Activated CD4-positive, alpha-beta T cell treated with anti-CD3 and anti-CD28 coated beads, Interleukin-2, amount 50 U/mL, for 16 hours (primary cell): ENCODE measurements at regions not wholly inside any gene's neighbourhood (a gene's known extent, or its start where the extent isn't known, plus 50 kb on each side); places are given as distances from the start of the nearest gene placed in this dataset.

Experiments
- DNase-seq: peaks from one replicate; pipeline ENCODE4 v3.0.0-alpha.2; 2020

GRCh38 chr6:145368075-145368474, 367.2 kb downstream of the EPM2A start:
- no peak for DNase-seq

DNA sequence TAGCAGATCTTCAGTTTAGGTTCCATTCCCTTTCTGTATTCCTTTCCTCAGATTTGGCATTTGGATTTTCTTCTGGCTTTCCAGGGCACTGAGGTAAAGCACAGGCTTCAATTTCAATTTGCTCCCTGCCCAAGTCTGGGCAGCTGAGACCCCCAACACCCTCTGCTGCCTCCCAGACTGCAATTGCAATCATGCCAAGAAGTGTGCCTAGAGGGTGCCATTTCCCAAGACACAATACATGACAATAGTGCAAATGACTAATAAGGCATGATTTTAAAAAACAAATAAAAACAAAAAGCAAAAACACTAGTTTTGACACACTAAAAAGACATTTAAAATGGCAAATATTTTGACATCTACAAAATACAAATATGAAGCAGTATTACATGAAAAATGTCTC, 364.8 kb downstream of the EPM2A start:
- DNase-seq: no peak

GRCh38 chr6:145372671-145373151, 362.6 kb downstream of the EPM2A start:
- DNase-seq: peak; percentile 31

DNA sequence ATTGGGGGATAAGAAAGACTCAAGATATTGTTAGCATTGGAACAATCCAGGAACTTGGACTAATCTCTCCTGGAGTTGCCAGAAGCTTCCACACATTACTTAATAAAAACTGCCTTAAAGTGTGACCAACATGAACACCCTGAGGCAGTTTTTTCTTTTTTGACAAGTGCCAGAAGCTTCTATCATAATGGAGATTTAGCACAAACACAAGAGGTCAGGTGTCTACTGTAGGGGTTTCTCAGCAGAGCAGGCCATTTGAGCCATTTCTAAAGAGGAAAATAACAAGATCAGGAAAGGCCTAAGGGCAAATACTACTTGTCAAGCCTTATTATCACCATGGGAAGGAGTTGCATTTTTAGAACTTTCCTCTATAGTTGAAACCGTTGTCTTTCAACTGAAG, 361.5 kb downstream of the EPM2A start:
- no peak for DNase-seq

- DNase-seq: no peak
Measured at GRCh38 chr6:145374570-145374969, 360.8 kb downstream of the EPM2A start.

- DNase-seq: no peak
Measured at GRCh38 chr6:145375502-145375901, 359.8 kb downstream of the EPM2A start.

DNA sequence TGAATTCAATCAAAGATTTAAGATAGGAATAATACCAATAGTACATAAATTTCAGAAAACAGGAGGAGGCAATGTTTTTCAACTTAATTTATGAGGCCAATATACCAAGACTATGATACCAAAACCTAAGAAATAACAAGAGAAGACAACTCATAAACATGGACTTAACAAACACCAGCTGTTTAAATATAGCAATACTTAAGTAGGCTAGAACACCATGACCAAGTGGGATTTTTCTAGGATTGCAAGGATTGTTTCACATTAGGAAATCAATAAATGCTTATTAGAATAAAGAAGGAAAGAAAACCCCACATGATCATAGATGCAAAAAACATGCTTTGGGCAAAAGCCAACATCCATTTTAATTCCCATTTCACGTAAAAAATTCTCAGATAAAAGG, 355.1 kb downstream of the EPM2A start:
- DNase-seq: no peak

GRCh38 chr6:145381941-145382340, 353.4 kb downstream of the EPM2A start:
- DNase-seq: no peak

GRCh38 chr6:145383428-145383827, 351.9 kb downstream of the EPM2A start:
- DNase-seq: no peak

DNA sequence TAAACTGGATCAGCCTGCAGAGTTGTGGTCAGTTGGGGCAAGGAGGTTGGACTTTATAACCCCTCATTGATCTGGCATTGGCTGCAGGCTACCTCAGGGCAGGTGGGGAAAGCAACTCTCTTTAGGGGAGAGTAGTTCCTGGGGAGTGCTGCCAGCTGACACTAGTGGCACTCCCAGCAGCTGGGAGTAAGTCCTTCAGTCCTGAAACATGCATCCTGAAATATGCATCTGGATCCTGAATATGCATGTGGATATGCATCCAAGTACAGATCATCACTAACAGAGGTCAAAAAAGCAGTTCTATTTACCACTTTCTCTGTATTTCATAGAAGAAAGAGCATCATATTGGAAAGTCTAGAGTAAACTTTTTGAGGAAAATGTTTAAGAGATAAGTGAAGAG, 350.8 kb downstream of the EPM2A start:
- no peak for DNase-seq

DNA sequence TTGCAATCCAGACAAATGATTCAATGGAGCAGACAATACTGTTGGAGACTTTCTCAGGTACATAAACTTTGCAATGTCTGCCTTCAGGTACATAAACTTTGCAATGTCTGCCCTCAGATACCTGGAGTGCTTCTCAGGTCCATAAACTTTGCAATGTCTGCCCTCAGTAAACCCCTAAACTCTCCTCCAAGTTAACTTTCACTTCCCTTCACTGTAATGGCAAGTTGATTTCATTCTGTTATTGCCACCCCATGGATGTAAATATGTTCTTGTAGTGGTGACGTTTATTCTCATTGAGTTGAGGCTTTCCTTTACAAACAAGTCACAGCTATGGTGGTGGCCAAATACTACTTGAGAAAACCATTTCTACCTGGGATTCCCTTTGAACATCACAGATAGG, 338.8 kb downstream of the EPM2A start:
- no peak for DNase-seq

DNA sequence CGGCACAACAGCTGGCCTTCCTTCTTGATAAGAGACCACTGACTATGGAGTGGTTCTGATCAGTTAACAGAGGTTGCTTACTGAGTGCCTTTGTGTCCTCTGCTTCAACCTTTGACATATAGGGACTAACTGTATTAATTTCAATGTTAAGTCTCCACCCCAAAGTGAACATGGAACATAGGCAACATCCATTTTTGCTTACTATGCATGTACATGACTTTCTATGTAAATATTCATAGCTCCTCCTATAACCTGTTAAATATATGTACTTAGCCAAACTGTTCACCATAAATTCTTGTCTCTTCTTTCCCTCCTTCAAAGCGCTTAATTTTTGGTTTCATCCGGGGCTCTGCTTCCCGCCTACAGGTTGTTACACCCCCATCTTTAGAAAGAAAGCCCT, 334.8 kb downstream of the EPM2A start:
- DNase-seq: no peak

DNA sequence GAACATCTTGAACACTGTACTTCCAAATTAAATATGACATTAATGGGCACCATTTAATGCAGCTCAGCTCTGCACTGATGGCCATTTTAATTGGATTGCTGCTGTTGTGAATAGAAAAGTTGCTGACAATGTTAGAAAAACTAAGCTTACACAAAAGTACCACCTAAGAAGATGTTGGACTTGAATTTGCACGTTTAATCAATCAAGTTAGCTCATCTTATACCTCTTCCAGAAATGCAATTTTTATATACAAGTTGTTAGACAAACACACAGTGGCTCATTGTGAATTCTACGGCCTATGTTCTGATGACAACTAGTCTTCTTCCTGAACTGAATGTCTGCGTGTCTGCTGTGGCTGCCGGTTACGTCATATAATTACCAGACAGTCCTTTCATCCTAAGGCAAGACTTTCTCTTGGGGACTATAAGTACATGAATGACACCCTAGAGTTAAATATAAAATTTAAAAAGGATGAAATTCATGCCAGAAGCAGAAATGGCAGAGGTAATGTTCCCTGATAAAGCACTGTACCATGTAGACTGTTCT, 330.2 kb downstream of the EPM2A start:
- DNase-seq: no peak

- no peak for DNase-seq
Measured at GRCh38 chr6:145406783-145407182, 328.5 kb downstream of the EPM2A start.

- no peak for DNase-seq
Measured at GRCh38 chr6:145415616-145416015, 319.7 kb downstream of the EPM2A start.

- DNase-seq: no peak
Measured at GRCh38 chr6:145420599-145420998, 314.7 kb downstream of the EPM2A start.

DNA sequence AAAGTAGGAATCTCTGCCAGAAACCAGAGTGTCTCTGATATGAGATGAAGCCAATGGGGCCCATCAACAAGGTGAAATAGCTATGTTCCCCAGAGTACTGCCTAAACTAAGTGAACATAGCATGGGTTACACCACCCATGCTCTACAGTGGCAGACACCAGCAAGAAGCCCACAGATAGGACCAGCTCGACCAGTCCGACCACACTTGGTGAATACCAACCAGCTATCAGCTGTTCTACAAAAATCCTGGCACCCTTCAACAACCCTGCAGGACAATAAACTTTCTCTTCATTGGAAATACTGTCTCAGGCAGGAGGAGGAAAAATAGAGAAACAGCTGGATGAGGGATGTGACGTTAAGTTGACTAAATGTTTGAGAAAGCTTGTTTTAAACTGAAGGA, 311.4 kb downstream of the EPM2A start:
- no peak for DNase-seq

- no peak for DNase-seq
Measured at GRCh38 chr6:145427232-145427631, 308.1 kb downstream of the EPM2A start.

DNA sequence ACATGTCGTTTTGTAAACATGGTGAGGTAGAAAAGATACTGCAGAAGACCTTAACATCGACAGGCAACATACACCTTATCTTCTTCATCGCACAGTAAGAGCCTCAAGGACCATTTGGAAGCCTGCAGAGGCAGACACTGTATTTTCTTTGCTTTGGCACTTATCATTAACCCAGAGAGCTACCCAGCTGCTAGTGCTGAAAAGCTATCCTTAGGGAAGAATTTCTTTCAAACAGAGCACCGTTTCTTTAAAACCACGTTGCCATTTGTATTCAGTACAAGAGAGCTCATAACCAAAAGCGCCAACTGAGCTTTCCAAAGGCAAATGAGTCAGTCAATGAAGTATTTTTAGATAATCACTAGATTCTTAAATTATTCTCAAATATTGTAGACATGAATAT, 306.6 kb downstream of the EPM2A start:
- DNase-seq: no peak

- no peak for DNase-seq
Measured at GRCh38 chr6:145442110-145442509, 293.2 kb downstream of the EPM2A start.

GRCh38 chr6:145445674-145446073, 289.6 kb downstream of the EPM2A start:
- DNase-seq: no peak

DNA sequence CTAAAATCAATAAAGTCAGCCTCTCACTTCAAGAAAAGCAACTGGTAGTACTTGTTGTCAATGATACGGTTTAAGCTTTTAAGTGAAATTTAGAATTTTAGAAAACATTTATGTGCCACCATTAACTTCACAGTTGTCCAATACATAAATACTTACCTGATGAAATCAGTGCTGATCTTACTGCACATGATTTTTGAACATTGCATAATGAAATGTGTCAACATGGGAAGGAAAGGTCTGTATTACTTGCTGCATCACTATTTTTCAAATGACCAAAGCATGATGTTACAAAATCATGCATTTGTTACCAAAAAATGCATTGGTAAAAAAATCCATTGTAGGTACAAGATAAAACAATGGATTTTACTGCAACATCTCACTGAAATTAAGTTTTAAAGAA, 284.3 kb downstream of the EPM2A start:
- DNase-seq: no peak

GRCh38 chr6:145453376-145453775, 281.9 kb downstream of the EPM2A start:
- no peak for DNase-seq

DNA sequence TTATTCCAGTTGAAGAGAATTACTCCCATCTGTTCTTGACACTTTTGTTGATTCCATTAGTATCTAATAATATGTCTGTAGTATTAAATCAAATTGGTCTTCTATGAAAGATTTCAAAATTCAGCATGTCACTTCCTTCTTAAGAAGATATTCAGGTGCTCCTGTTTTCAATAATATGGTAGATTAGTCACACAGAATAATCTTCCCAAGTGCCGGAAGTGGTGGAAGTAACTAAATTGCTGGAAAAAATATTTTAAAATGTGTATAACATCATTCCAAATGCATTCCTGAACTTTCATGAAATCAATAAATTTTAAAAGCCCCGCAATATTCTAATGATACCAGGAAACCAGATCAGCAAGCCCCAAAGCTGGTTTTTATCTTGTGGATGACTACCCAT, 281.3 kb downstream of the EPM2A start:
- DNase-seq: no peak

DNA sequence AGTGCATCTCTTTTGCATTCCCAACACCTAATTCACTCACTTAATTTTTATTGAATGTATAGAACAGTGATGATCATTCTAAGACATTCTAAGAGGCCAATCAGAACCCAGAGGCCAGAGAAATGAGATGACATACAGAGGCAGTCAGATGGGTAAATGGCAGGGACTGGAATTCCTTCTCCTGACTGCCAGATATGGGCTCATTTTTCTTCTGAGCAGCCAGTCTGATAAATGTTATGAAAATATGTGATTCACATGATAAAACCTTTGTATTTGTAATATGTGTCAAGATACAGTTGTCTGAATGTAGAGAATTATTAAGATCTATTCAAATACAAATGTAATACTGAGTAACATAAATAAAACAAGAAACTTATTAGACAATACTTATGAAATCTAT, 277.8 kb downstream of the EPM2A start:
- DNase-seq: no peak

DNA sequence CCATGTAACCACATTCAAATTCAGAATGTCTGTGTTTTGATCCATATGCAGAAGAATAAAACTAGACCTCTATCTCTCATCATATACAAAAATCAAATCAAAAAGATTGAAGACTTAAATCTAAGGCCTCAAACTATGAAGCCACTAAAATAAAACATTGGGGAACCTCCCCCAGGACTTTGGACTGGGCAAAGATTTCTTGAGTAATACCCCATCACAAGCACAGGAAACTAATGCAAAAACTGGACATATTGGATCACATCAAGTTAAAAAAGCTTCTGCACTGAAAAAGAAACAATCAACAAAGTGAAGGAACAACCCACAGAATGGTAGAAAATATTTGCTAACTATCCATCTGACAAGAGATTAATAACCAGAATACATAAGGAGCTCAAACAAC, 266.8 kb downstream of the EPM2A start:
- DNase-seq: no peak
